GM12878 (cell line): ENCODE measurements at regions not wholly inside any gene's neighbourhood (a gene's known extent, or its start where the extent isn't known, plus 50 kb on each side); places are given as distances from the start of the nearest gene placed in this dataset.

ENCODE experiments used
- ATAC-seq: fragments of 200-7000 bp; cut with Tn5 transposase; 3 replicates; pipeline ENCODE4 v1.9.1; 2020; ENCODE audit warnings: mild to moderate bottlenecking, moderate library complexity
- BruUV-seq: library from RNA; stranded (reverse); fragments of 400-500 nt; replicated peaks from 2 replicates; lab custom pipeline; 2021; lab: Mats Ljungman, UMichigan
- CTCF ChIA-PET: fragments of 300-600 bp; sonication (Branson Sonifier 250); formaldehyde crosslinking; extraction: SDS; loops from one replicate; lab custom pipeline; 2021; ENCODE audit warnings: inconsistent platforms; lab: Yijun Ruan, JAX
- POLR2A ChIA-PET: fragments of 350-600 bp; formaldehyde crosslinking; extraction: SDS; loops from one replicate; lab custom pipeline; 2021; ENCODE audit warnings: inconsistent platforms; lab: Charles Lee
- RAD21 ChIA-PET: fragments of 300-600 bp; sonication (Branson Sonifier 250); formaldehyde crosslinking; loops from one replicate; lab custom pipeline; 2023; ENCODE audit warnings: antibody characterized with exemption; ENCODE audit not compliant: unreplicated experiment; lab: Charles Lee
- SMC1A ChIA-PET: fragments of 300-600 bp; sonication (Branson Sonifier 250); formaldehyde crosslinking; loops from one replicate; lab custom pipeline; 2023; ENCODE audit not compliant: unreplicated experiment, uncharacterized antibody; lab: Charles Lee
- DNase-seq: peaks from one replicate; pipeline ENCODE4 v3.0.0-alpha.2; 2011; ENCODE audit warnings: low read depth, low spot score
- FAIRE-seq: peaks from 3 replicates; lab custom pipeline; 2011; peaks lifted over from hg19 to GRCh38; lab: Jason Lieb, UNC
- H2AFZ ChIP-seq: 2 replicates; pipeline ENCODE4 v1.6.0; 2011; ENCODE audit warnings: low read depth, low read length, control low read depth; ENCODE audit not compliant: control insufficient read depth
- H3K27ac ChIP-seq: 2 replicates; pipeline ENCODE4 v1.5.1; 2011; ENCODE audit warnings: control low read depth; ENCODE audit not compliant: control insufficient read depth, insufficient read depth
- H3K27me3 ChIP-seq, 2 experiments: replicated peaks in 1 of 2; 2 replicates each; pipeline versions ENCODE4 v1.6.0 to v1.6.1; 2011; ENCODE audit warnings: low read length in 1 of 2; ENCODE audit not compliant: control insufficient read depth in 2 of 2, insufficient read depth in 2 of 2
- H3K36me3 ChIP-seq, 2 experiments: 2 replicates each; pipeline ENCODE4 v1.5.1; 2011; ENCODE audit warnings: low read length in 1 of 2; ENCODE audit not compliant: control insufficient read depth in 2 of 2, insufficient read depth in 2 of 2
- H3K4me1 ChIP-seq: 2 replicates; pipeline ENCODE4 v1.6.1; 2011; ENCODE audit warnings: mild to moderate bottlenecking, low read length, moderate library complexity, mixed read lengths; ENCODE audit not compliant: control insufficient read depth, insufficient read depth
- H3K4me2 ChIP-seq: 2 replicates; pipeline ENCODE4 v1.6.0; 2011; ENCODE audit warnings: control low read depth; ENCODE audit not compliant: control insufficient read depth, insufficient read depth
- H3K4me3 ChIP-seq: fragments of 200-600 bp; sonication (generic); 2 replicates; pipeline ENCODE4 v1.5.1; 2016
- H3K79me2 ChIP-seq: 2 replicates; pipeline ENCODE4 v1.6.0; 2011; ENCODE audit warnings: low read length; ENCODE audit not compliant: control insufficient read depth, insufficient read depth
- H3K9ac ChIP-seq: 2 replicates; pipeline ENCODE4 v1.8.0; 2011; ENCODE audit warnings: low read length, control low read depth, mixed read lengths; ENCODE audit not compliant: control insufficient read depth, insufficient read depth
- H3K9me3 ChIP-seq: replicated peaks from 3 replicates; pipeline ENCODE4 v1.5.1; 2011; ENCODE audit warnings: mild to moderate bottlenecking, low read length; ENCODE audit not compliant: control insufficient read depth, insufficient read depth
- H4K20me1 ChIP-seq: 2 replicates; pipeline ENCODE4 v1.6.0; 2011; ENCODE audit not compliant: control insufficient read depth, insufficient read depth
- CTCF ChIP-seq, 3 experiments: IDR thresholded peaks in 2 of 3; conservative IDR thresholded peaks in 1 of 3; 2 replicates each; pipeline ENCODE4 v1.5.1; 2011; ENCODE audit warnings: low read depth in 3 of 3, low read length in 3 of 3, mild to moderate bottlenecking in 3 of 3, control low read depth in 2 of 3, moderate library complexity in 2 of 3, inconsistent platforms in 1 of 3, mixed read lengths in 1 of 3; ENCODE audit not compliant: control insufficient read depth in 2 of 3, insufficient read depth in 1 of 3; ENCODE audit errors: extremely low read depth in 1 of 3
- CUX1 ChIP-seq: IDR thresholded peaks from 2 replicates; pipeline ENCODE4 v1.6.1; 2012; ENCODE audit warnings: improper control_type of control experiment, low read depth, low read length; ENCODE audit not compliant: insufficient replicate concordance
- MEF2A ChIP-seq: IDR thresholded peaks from 2 replicates; pipeline ENCODE4 v1.6.1; 2011; ENCODE audit warnings: low read depth, mild to moderate bottlenecking, low read length, moderate library complexity; ENCODE audit not compliant: insufficient read depth
- MLLT1 ChIP-seq: fragments of 450-650 bp; IDR thresholded peaks from 2 replicates; pipeline ENCODE4 v1.6.1; 2016; ENCODE audit warnings: mild to moderate bottlenecking
- MYB ChIP-seq: fragments of 150-350 bp; IDR thresholded peaks from 2 replicates; pipeline ENCODE4 v1.6.1; 2014; ENCODE audit warnings: mild to moderate bottlenecking, low read depth, low read length, borderline replicate concordance
- POLR2AphosphoS2 ChIP-seq: IDR thresholded peaks from 2 replicates; pipeline ENCODE4 v1.6.1; 2011; ENCODE audit warnings: low read depth, mild to moderate bottlenecking, low read length, improper control_type of control experiment, moderate library complexity
- RUNX3 ChIP-seq: IDR thresholded peaks from 2 replicates; pipeline ENCODE4 v1.6.1; 2012; ENCODE audit warnings: low read length, inconsistent platforms
- SREBF2 ChIP-seq: IDR thresholded peaks from 2 replicates; pipeline ENCODE4 v1.6.1; 2012; ENCODE audit warnings: mild to moderate bottlenecking, low read length
- TCF12 ChIP-seq: IDR thresholded peaks from 2 replicates; pipeline ENCODE4 v1.6.1; 2011; ENCODE audit warnings: low read depth, mild to moderate bottlenecking, low read length
- ZSCAN29 ChIP-seq: fragments of 450-650 bp; IDR thresholded peaks from 2 replicates; pipeline ENCODE4 v1.6.1; 2017; ENCODE audit warnings: mild to moderate bottlenecking, moderate library complexity
- WGBS: methylation state at CpG from one replicate; pipeline ENCODE4 v1.1.6; 2016; ENCODE audit warnings: low lambda C conversion rate; ENCODE audit not compliant: insufficient replicate concordance, insufficient coverage; ENCODE audit errors: missing lambda C conversion rate; 5-methylcytosine and 5-hydroxymethylcytosine counted together
- in situ Hi-C: fragments of 300-500 bp; cut with MboI; formaldehyde crosslinking; loops from 9 replicates; pipeline ENCODE4 v1.14.3; 2018; ENCODE audit warnings: mixed read lengths
- intact Hi-C: fragments of 100-400 bp; cut with micrococcal nuclease; formaldehyde crosslinking; loops from one replicate; pipeline ENCODE4 v1.14.2; 2022; ENCODE audit not compliant: unreplicated experiment

GRCh38 chr19:13705201-13705600 is 59.1 kb upstream of the MRI1 start (continued):
- no peak for TF ChIP-seq MEF2A

GRCh38 chr19:13701624-13702023 is 62.7 kb upstream of the MRI1 start:
- ChIA-PET POLR2A (no interaction called here), CTCF (no interaction called here), RAD21 (no interaction called here), SMC1A (no interaction called here)
- no peaks in the 10 kb centered on the region for H3K36me3 ChIP-seq
- H3K27ac ChIP-seq: no peak overlapping the region
- H3K79me2 ChIP-seq: no peaks in the 10 kb centered on the region
- H3K27me3 ChIP-seq: no peaks in the 10 kb centered on the region
- intact Hi-C loops: no loop called here
- no peak overlapping the region for H3K4me3 ChIP-seq
- no peaks in the 10 kb centered on the region for H3K4me1 ChIP-seq
- FAIRE-seq: no peak
- no peak for DNase-seq
- H4K20me1 ChIP-seq: no peaks in the 10 kb centered on the region
- in situ Hi-C loops: no loop called here
- H3K4me2 ChIP-seq: no peak overlapping the region
- no peak for ATAC-seq
- TF ChIP-seq CTCF (IDR thresholded peaks at IDR 0.05 in 2 of 3, conservative IDR thresholded peaks at IDR 0.05 in 1 of 3; ENCODE audit: control insufficient read depth in 2 of 3, extremely low read depth in 1 of 3, insufficient read depth in 1 of 3, low read depth in 3 of 3, low read length in 3 of 3): no peak
- no peak for TF ChIP-seq MLLT1
- TF ChIP-seq MYB: no peak
- TF ChIP-seq POLR2AphosphoS2: no peak
- TF ChIP-seq TCF12: no peak
- no peak for TF ChIP-seq RUNX3
- TF ChIP-seq ZSCAN29: no peak
- TF ChIP-seq CUX1: no peak
- TF ChIP-seq SREBF2: no peak
- WGBS: 77% methylated on average over 2 of the region's 2 CpGs
- BruUV-seq: no TSS peak
- no peak overlapping the region for H3K9ac ChIP-seq
- H3K9me3 ChIP-seq: no peaks in the 10 kb centered on the region
- no peak overlapping the region for H2AFZ ChIP-seq
